Muscle of leg (tissue), 3 donors: ENCODE measurements at regions not wholly inside any gene's neighbourhood (a gene's known extent, or its start where the extent isn't known, plus 50 kb on each side); places are given as distances from the start of the nearest gene placed in this dataset.

Experiments
- DNase-seq: peaks from one replicate; pipeline ENCODE4 v3.0.0; 2013
- H3K27ac ChIP-seq: one replicate; pipeline ENCODE4 v1.5.1; 2013; ENCODE audit warnings: mild to moderate bottlenecking, low read length, control low read depth
- H3K27me3 ChIP-seq: one replicate; pipeline ENCODE4 v1.6.1; 2013; ENCODE audit warnings: low read length; ENCODE audit not compliant: control insufficient read depth, insufficient read depth
- H3K36me3 ChIP-seq: one replicate; pipeline ENCODE4 v1.6.1; 2013; ENCODE audit warnings: low read length; ENCODE audit not compliant: control insufficient read depth, insufficient read depth
- H3K4me1 ChIP-seq: one replicate; pipeline ENCODE4 v1.6.1; 2013; ENCODE audit warnings: low read length; ENCODE audit not compliant: control insufficient read depth, insufficient read depth
- H3K4me3 ChIP-seq: one replicate; pipeline ENCODE4 v1.5.1; 2013; ENCODE audit warnings: low read length, control low read depth
- H3K9me3 ChIP-seq: replicated peaks from 2 replicates; pipeline ENCODE4 v1.6.1; 2013; ENCODE audit warnings: low read depth, low read length; ENCODE audit not compliant: control insufficient read depth
- WGBS: methylation state at CpG from one replicate; pipeline ENCODE4 v1.1.5; 2013; ENCODE audit warnings: missing lambda C conversion rate; ENCODE audit not compliant: insufficient coverage; 5-methylcytosine and 5-hydroxymethylcytosine counted together

DNA sequence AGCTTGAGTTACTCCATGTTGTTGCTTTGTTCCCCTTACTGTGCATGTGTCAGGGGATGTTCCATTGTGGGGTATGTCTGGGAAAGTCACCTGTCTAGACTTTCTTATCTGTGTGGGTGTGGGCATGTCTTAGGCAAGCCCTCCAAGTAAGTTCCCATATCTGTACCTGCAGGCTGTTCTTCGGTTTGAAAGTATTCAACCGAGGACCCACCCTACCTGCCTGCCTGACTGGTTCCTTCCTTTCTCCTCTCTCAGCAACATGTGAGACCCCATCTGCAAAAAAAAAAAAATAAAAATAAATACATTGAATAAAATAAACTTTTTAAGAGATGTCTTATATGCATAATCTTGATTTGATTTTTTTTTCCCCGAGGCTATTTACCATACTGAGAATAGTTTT is 622.7 kb downstream of the TDRD15 start:
- Histone ChIP-seq H3K27me3 (no peaks in the 10 kb centered on the region), H3K4me3 (no peak overlapping the region), H3K9me3 (peaks cover 3% of the 10 kb centered on the region), H3K27ac (no peak overlapping the region), H3K36me3 (no peaks in the 10 kb centered on the region), H3K4me1 (no peaks in the 10 kb centered on the region)
- DNase-seq = no peak
- no CpG with 5 or more reads among the region's 3 CpGs for WGBS

DNA sequence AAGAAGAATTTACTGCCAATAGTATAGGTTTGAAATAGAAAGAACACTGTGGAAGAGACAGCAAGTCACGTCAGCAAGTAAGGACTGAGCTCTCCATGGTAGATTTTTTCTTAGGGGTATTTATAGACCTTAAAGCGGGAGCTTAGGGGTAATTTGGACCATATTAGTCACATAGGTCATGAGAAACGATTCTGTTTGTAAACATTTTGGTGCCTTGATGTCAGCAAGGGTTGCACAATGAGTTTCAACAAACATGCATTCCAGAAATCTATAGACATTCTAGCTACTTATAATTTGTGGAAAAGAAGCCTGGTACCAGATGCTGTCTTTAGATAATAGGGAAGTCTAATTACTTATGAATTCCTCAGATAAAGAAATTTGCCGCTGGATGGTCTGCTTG is 624.7 kb downstream of the TDRD15 start:
- H3K36me3 ChIP-seq = no peaks in the 10 kb centered on the region
- no peaks in the 10 kb centered on the region for H3K4me1 ChIP-seq
- H3K4me3 ChIP-seq = no peak overlapping the region
- no peaks in the 10 kb centered on the region for H3K27me3 ChIP-seq
- WGBS = 38% methylated on average over 1 of the region's 4 CpGs
- no peak for DNase-seq
- no peak overlapping the region for H3K27ac ChIP-seq
- peaks cover 3% of the 10 kb centered on the region for H3K9me3 ChIP-seq

DNA sequence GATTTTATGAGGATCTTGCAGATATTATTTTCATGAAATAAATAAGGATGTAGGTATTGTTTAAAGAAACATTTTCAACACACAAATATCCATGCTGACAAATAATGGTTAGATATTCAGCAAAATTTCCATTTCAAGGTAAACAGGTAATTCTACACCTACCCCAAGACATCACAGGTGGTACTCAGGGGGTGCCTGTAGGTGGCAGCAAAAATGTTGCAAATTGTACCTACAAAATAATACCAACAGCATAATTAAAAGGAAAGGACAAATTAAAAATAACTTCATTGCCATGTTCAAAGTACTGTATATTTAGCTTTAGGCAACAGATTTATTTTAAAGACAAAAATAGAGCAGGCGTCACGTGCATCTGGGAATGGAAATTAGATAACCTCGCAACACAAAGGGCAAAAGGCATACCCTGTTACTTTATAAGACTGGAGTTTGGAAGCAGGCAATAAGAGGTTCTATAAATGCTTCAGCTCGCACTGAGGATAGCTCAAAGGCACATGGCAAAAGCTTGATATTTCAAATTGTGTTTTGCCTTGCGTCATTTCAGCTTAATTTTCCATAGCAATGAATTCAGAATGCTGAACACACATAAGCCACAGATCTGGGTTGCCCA is 630.5 kb downstream of the TDRD15 start:
- Histone ChIP-seq H3K36me3 (no peaks in the 10 kb centered on the region), H3K4me3 (no peak overlapping the region), H3K27me3 (no peaks in the 10 kb centered on the region), H3K9me3 (no peaks in the 10 kb centered on the region), H3K27ac (no peak overlapping the region), H3K4me1 (no peaks in the 10 kb centered on the region)
- no peak for DNase-seq
- no CpG with 5 or more reads among the region's 5 CpGs for WGBS

DNA sequence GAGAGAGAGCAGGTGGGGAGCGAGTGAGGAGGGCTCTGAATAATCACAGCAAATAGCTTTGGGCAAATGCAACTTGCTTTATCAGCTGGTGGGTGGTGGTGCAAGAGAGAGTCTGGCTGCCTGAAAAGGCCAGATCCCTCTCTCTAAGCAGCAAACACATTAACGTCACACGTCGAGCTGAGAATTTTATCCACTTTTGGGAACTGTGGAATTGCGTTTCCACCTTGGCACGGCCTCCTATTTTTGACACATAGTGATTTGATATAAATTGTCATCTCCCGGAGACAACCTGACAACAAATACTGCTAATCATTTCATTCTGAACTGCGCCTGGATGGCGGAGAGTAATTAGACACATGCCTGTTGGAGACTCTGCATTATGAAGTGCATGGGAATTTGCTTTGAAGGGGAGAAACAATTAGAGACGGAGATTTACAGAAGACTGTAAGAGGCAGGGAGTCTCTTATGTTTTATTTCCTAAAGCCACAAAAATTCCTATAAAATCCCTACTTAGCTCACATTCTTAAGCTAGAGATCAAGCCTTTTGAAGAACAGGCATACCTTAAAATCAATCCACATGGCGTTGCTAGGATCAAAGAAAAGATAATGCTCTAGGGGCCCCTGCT is 634.1 kb downstream of the TDRD15 start:
- no CpG with 5 or more reads among the region's 11 CpGs for WGBS
- no peaks in the 10 kb centered on the region for H3K36me3 ChIP-seq
- H3K9me3 ChIP-seq = no peaks in the 10 kb centered on the region
- H3K4me1 ChIP-seq = no peaks in the 10 kb centered on the region
- no peaks in the 10 kb centered on the region for H3K27me3 ChIP-seq
- no peak overlapping the region for H3K27ac ChIP-seq
- H3K4me3 ChIP-seq = no peak overlapping the region
- peak; percentile 3 for DNase-seq

DNA sequence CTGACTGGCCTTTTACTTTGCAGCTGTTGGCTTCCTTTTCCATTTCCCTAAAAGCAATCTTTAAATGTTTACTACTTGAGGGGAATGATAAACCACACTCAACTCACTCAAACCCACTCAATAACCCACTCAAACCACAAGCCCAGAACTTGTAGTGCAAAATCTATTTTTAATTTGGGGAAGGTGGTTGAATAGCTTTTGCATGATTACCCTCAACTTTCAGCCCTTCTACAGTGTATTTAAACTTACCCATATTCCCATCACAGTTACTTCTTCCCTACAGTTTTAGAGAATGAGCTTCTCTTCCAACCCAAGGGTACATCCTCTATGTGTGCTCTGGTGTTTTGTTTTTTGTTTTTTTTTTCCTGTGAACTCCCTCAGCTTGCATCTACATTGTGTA is 636.1 kb downstream of the TDRD15 start:
- Histone ChIP-seq H3K4me1 (no peaks in the 10 kb centered on the region), H3K9me3 (no peaks in the 10 kb centered on the region), H3K36me3 (no peaks in the 10 kb centered on the region), H3K27ac (no peak overlapping the region), H3K27me3 (no peaks in the 10 kb centered on the region), H3K4me3 (no peak overlapping the region)
- no peak for DNase-seq

DNA sequence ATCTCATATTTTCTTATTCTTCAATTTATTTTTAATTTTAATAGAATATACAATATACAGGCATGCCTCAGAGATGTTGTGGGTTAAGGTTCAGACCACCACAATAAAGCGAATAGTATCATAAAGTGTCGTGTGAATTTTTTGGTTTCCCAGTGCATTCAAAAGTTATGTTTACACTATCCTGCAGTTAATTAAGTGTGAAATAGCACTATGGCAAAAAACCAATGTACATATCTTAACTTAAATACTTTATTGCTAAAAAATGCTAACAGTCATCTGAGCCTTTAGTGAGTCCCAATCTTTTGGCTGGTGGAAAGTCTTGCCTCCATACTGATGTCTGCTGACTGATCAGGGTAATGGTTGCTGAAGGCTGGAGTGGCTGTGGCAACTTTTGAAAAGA is 637.6 kb downstream of the TDRD15 start:
- no CpG with 5 or more reads among the region's 2 CpGs for WGBS
- H3K9me3 ChIP-seq = no peaks in the 10 kb centered on the region
- H3K27ac ChIP-seq = no peak overlapping the region
- H3K4me1 ChIP-seq = no peaks in the 10 kb centered on the region
- DNase-seq = no peak
- no peaks in the 10 kb centered on the region for H3K27me3 ChIP-seq
- H3K36me3 ChIP-seq = no peaks in the 10 kb centered on the region
- no peak overlapping the region for H3K4me3 ChIP-seq

DNA sequence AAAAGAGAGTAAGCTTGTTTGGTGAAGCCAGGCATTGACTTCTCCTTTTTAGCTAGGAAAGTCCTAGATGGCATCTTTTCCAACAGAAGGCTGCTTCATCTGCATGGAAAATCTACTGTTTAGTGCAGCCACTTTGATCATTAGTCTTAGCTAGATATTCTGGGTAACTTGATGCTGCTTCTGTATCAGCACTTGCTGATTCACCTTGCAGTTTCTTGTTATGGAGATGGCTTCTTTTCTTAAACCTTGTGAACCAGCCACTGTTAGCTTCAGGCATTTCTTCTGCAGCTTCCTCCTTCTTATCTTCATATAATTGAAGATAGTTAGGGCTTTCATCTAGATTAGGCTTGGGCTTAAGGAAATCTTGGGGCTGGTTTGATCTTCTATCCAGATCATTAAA is 639.7 kb downstream of the TDRD15 start:
- no peak for DNase-seq
- no peak overlapping the region for H3K27ac ChIP-seq
- no peaks in the 10 kb centered on the region for H3K9me3 ChIP-seq
- no peak overlapping the region for H3K4me3 ChIP-seq
- H3K27me3 ChIP-seq = no peaks in the 10 kb centered on the region
- no peaks in the 10 kb centered on the region for H3K36me3 ChIP-seq
- no peaks in the 10 kb centered on the region for H3K4me1 ChIP-seq

DNA sequence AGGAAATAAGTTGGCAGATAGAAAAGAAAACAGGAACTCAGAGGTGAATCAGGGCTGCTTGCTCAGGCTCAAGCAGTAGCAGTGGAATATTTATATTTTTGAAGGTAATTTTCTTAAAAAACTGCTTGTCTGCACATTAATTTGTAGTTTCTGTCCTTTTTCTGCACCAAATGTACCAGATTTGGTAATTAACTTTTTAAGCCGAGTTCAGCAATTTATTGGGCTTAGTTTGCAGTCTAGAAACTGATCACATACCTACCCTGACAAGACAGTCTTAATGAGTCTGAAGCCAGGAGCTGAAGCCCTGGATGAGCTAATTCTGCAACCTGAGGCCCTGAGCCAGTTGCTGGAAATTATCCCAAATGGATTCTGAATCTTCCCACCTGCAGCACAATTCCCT is 647.0 kb downstream of the TDRD15 start:
- DNase-seq = no peak
- Histone ChIP-seq H3K9me3 (no peaks in the 10 kb centered on the region), H3K27me3 (no peaks in the 10 kb centered on the region), H3K27ac (no peak overlapping the region), H3K36me3 (no peaks in the 10 kb centered on the region), H3K4me3 (no peak overlapping the region), H3K4me1 (no peaks in the 10 kb centered on the region)
- WGBS = 50% methylated on average over 1 of the region's 1 CpG

DNA sequence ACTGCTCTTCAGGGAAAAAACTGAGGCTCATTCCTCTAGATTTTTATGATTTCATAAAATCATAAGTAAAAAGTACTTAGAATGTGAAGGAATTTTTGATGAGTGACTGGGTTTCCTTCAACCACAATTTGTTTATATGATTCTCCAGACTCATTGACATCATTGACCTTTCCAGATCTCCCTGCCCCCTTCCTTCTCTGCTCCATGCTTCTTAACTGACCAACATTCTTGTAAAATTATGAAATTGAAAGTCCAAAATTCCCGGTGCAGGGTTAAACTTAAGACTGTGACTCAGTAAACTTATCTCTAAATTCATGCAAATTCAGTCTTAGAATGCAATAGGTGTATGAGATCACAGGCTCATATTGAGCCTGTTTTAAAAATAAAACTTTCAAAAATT is 648.9 kb downstream of the TDRD15 start:
- no CpG with 5 or more reads among the region's 1 CpG for WGBS
- Histone ChIP-seq H3K27ac (no peak overlapping the region), H3K4me1 (no peaks in the 10 kb centered on the region), H3K9me3 (no peaks in the 10 kb centered on the region), H3K36me3 (no peaks in the 10 kb centered on the region), H3K4me3 (no peak overlapping the region), H3K27me3 (no peaks in the 10 kb centered on the region)
- DNase-seq = no peak

DNA sequence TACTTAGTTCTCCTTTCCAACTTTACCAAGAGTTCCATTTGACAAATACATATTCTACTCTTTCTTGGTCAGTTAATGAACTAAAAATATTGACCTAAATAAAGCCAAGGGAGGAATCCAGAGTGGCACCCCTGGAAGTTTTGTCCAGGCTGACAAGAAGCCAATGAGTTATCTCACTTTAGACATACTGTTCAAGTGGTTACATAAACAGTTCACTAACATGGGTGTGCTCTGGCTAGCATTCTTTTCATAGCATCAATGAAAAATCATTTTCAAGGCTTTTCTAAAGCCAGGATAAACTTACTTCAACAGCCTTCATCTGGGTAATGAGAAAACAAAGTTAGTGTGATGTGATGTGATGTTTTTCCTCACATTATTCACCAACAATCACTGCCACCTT is 649.4 kb downstream of the TDRD15 start:
- Histone ChIP-seq H3K9me3 (no peaks in the 10 kb centered on the region), H3K27me3 (no peaks in the 10 kb centered on the region), H3K4me3 (no peak overlapping the region), H3K27ac (no peak overlapping the region), H3K4me1 (no peaks in the 10 kb centered on the region), H3K36me3 (no peaks in the 10 kb centered on the region)
- DNase-seq = peak; percentile 9
